ENCODE measurements at regions not wholly inside any gene's neighbourhood (a gene's known extent, or its start where the extent isn't known, plus 50 kb on each side); places are given as distances from the start of the nearest gene placed in this dataset.

GRCh38 chr5:173397516-173397915 is 69.3 kb upstream of the STC2 start:
- Histone ChIP-seq H2AK5ac (ENCODE audit: low read depth, low read length) (no peak overlapping the region), H3K9ac (ENCODE audit: low read depth, low read length) (no peak overlapping the region), H3K56ac (ENCODE audit: extremely low read depth, insufficient read depth, low read length) (no peak overlapping the region), H2BK5ac (ENCODE audit: low read depth, low read length, poor library complexity, severe bottlenecking) (no peak overlapping the region), H2AK9ac (replicated peaks; ENCODE audit: low read depth, low read length, poor library complexity) (no peak overlapping the region), H4K91ac (ENCODE audit: insufficient read depth, low read depth, low read length) (no peak overlapping the region), H3K4me2 (ENCODE audit: low read depth, low read length) (no peak overlapping the region), H3K27ac (ENCODE audit: insufficient read depth, low read length) (no peak overlapping the region), H3K9me1 (ENCODE audit: insufficient read depth, low read length) (peaks cover 8% of the 10 kb centered on the region), H2BK20ac (ENCODE audit: low read depth, low read length) (peak overlapping the region; percentile 66; the same call in 1 of the 2 replicates), H2AFZ (replicated peaks; ENCODE audit: low read length, poor library complexity) (no peak overlapping the region), H3K4me3 (ENCODE audit: insufficient read depth, low read depth, low read length) (no peak overlapping the region), H4K5ac (ENCODE audit: low read depth, low read length) (no peak overlapping the region), H3K18ac (ENCODE audit: low read depth, low read length) (no peak overlapping the region), H2BK120ac (ENCODE audit: low read depth, low read length) (peak overlapping the region; percentile 94; the same call in 1 of the 2 replicates), H3K4me1 (ENCODE audit: control insufficient read depth, insufficient read depth, low read length) (peaks cover 13% of the 10 kb centered on the region), H3K9me3 (ENCODE audit: control insufficient read depth, insufficient read depth, low read length) (no peaks in the 10 kb centered on the region), H2BK15ac (ENCODE audit: low read depth, low read length) (no peak overlapping the region), H3K4ac (ENCODE audit: low read depth, low read length) (peak overlapping the region; percentile 19; the same call in 1 of the 2 replicates), H3K79me1 (ENCODE audit: low read depth in 1 of 2, low read length in 2 of 2) (no peaks in the 10 kb centered on the region), H3K36me3 (ENCODE audit: control insufficient read depth, insufficient read depth, low read length) (no peaks in the 10 kb centered on the region), H4K8ac (ENCODE audit: low read depth in 2 of 2, low read length in 2 of 2) (0 out of 4 replicates have a peak overlapping the region, but pooled peaks of 1 of the 2 experiments have one; percentile 17), H3K14ac (replicated peaks; ENCODE audit: low read depth, low read length) (no peak overlapping the region), H4K20me1 (ENCODE audit: insufficient read depth, low read length) (no peaks in the 10 kb centered on the region), H3K23ac (ENCODE audit: low read depth, low read length) (no peak overlapping the region), H3K27me3 (ENCODE audit: control insufficient read depth, insufficient read depth, low read length) (no peaks in the 10 kb centered on the region)
- intact Hi-C loops (cut with micrococcal nuclease) = loop anchor here (5.0 kb wide), 2 partner anchors 55 to 70 kb away; partner anchors contain the start of gene STC2
- BruUV-seq (replicated peaks) = no TSS peak
- CTCF ChIA-PET = interaction anchor here (0.7 to 1.2 kb wide), 2 partner anchors 13 to 87 kb away, joined by 3 to 5 read pairs; no protein-coding TSS in a partner anchor
- ATAC-seq (ENCODE audit: low read depth) (no peak), DNase-seq (no peak)
- POLR2A ChIA-PET (ENCODE audit: unreplicated experiment) = no interaction called here
- 84% methylated on average over 6 of the region's 6 CpGs; no CpG with 5 or more reads in 1 of the 2 experiments for WGBS, 2 experiments (ENCODE audit: extremely low coverage in 2 of 2, insufficient read length in 1 of 2)
- in situ Hi-C loops (cut with MboI; ENCODE audit: low sequenced_read_pairs) = no loop called here
- dilution Hi-C loops (cut with HindIII; ENCODE audit: low sequenced_read_pairs, unreplicated experiment) = no loop called here
- TF ChIP-seq CHD1 (IDR thresholded peaks at IDR 0.05; ENCODE audit: low read depth, low read length) = no peak
- TF ChIP-seq FOS (IDR thresholded peaks at IDR 0.05; ENCODE audit: low read depth, low read length) = no peak
- TF ChIP-seq POLR2A (IDR thresholded peaks at IDR 0.05; ENCODE audit: low read depth, low read length) = no peak
- TF ChIP-seq SMC3 (IDR thresholded peaks at IDR 0.05; ENCODE audit: low read depth, low read length) = no peak
- no peak for TF ChIP-seq RAD21 (IDR thresholded peaks at IDR 0.05; ENCODE audit: low read length)
- no peak for TF ChIP-seq ELK1 (IDR thresholded peaks at IDR 0.05; ENCODE audit: borderline replicate concordance, low read depth, low read length)
- TF ChIP-seq MAZ (IDR thresholded peaks at IDR 0.05; ENCODE audit: borderline replicate concordance, low read depth, low read length) = no peak
- TF ChIP-seq CEBPB (IDR thresholded peaks at IDR 0.05; ENCODE audit: low read depth, low read length) = no peak
- no peak for TF ChIP-seq USF2 (IDR thresholded peaks at IDR 0.05; ENCODE audit: low read depth, low read length)
- no peak for TF ChIP-seq BHLHE40 (IDR thresholded peaks at IDR 0.05; ENCODE audit: low read depth, low read length)
- no peak for TF ChIP-seq CTCF (conservative IDR thresholded peaks at IDR 0.05; ENCODE audit: low read depth, low read length)
- TF ChIP-seq RCOR1 (IDR thresholded peaks at IDR 0.05; ENCODE audit: insufficient replicate concordance, low read length) = no peak
- no peak for TF ChIP-seq MAFK (IDR thresholded peaks at IDR 0.05; ENCODE audit: low read depth, low read length)
- no peak for TF ChIP-seq RFX5 (IDR thresholded peaks at IDR 0.05; ENCODE audit: low read depth, low read length)
- no peak for TF ChIP-seq NFE2L2 (IDR thresholded peaks at IDR 0.05; ENCODE audit: low read depth, low read length)
